ENCODE measurements at regions not wholly inside any gene's neighbourhood (a gene's known extent, or its start where the extent isn't known, plus 50 kb on each side); places are given as distances from the start of the nearest gene placed in this dataset.

DNA sequence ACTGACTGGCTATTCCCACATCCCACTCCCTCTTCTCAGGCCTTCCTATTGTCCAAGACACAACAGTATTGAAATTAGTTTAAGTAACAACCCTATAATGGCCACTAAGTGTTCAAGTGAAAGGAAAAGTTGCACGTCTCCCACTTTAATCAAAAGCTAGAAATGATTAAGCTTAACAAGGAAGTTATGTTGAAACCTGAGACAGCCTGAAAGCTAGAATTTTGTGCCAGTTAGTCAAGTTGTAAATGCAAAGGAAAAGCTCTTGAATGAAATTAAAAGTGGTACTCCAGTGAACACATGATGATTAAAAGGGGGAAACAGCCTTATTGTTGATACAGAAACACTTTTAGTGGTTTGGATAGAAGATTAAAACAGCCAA lies 332.7 kb downstream of the CASP12 start:
- H3K36me3 ChIP-seq, result no peaks in the 10 kb centered on the region
- no peak for DNase-seq
- 14 to 40% methylated on average over 1 of the region's 1 CpG for WGBS, 2 donors
- no peak overlapping the region for H3K27ac ChIP-seq
- intact Hi-C loops (cut with DNase I), result no loop called here
- no peak overlapping the region for H3K4me3 ChIP-seq
- no peaks in the 10 kb centered on the region for H3K4me1 ChIP-seq
- H3K27me3 ChIP-seq, result no peaks in the 10 kb centered on the region
- no peak for TF ChIP-seq POLR2AphosphoS5 (IDR thresholded peaks at IDR 0.05)
- TF ChIP-seq POLR2A (IDR thresholded peaks at IDR 0.05), result no peak
- TF ChIP-seq, protein P1, sequence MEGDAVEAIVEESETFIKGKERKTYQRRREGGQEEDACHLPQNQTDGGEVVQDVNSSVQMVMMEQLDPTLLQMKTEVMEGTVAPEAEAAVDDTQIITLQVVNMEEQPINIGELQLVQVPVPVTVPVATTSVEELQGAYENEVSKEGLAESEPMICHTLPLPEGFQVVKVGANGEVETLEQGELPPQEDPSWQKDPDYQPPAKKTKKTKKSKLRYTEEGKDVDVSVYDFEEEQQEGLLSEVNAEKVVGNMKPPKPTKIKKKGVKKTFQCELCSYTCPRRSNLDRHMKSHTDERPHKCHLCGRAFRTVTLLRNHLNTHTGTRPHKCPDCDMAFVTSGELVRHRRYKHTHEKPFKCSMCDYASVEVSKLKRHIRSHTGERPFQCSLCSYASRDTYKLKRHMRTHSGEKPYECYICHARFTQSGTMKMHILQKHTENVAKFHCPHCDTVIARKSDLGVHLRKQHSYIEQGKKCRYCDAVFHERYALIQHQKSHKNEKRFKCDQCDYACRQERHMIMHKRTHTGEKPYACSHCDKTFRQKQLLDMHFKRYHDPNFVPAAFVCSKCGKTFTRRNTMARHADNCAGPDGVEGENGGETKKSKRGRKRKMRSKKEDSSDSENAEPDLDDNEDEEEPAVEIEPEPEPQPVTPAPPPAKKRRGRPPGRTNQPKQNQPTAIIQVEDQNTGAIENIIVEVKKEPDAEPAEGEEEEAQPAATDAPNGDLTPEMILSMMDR (IDR thresholded peaks at IDR 0.05), result no peak
- TF ChIP-seq EP300 (IDR thresholded peaks at IDR 0.05), result no peak
- no peaks in the 10 kb centered on the region for H3K9me3 ChIP-seq

DNA sequence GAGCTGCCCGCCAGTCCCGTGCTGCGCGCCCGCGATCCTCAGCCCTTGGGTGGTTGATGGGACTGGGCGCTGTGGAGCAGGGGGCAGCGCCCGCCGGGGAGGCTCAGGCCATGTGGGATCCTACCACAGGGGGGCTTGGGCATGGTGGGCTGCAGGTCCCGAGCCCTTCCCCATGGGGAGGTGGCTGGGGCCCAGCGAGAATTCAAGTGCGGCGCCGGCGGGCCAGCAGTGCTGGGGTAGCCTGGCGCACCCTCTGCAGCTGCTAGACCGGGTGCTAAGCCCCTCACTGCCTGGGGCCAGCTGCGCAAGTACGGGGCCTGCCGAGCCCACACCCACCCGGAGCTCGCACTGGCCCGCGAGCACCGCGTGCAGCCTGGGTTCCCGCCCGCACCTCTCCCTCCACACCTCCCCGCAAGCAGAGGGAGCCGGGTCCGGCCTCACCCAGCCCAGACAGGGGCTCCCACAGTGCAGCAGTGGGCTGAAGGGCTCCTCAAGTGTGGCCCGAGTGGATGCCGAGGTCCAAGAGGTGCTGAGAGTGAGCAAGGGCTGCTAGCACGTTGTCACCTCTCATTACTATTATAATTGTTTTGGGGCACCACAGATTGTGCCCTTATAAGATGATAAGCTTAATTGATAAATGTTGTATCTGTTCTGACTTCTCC lies 333.2 kb downstream of the CASP12 start:
- no peaks in the 10 kb centered on the region for H3K9me3 ChIP-seq
- no peaks in the 10 kb centered on the region for H3K4me1 ChIP-seq
- no peak overlapping the region for H3K27ac ChIP-seq
- no peaks in the 10 kb centered on the region for H3K27me3 ChIP-seq
- no peak overlapping the region for H3K4me3 ChIP-seq
- WGBS, 2 donors, result 97% methylated on average over 35 of the region's 35 CpGs
- intact Hi-C loops (cut with DNase I), result no loop called here
- H3K36me3 ChIP-seq, result no peaks in the 10 kb centered on the region
- TF ChIP-seq POLR2A (IDR thresholded peaks at IDR 0.05), result no peak
- TF ChIP-seq EP300 (IDR thresholded peaks at IDR 0.05), result no peak
- TF ChIP-seq POLR2AphosphoS5 (IDR thresholded peaks at IDR 0.05), result no peak
- DNase-seq, result no peak

DNA sequence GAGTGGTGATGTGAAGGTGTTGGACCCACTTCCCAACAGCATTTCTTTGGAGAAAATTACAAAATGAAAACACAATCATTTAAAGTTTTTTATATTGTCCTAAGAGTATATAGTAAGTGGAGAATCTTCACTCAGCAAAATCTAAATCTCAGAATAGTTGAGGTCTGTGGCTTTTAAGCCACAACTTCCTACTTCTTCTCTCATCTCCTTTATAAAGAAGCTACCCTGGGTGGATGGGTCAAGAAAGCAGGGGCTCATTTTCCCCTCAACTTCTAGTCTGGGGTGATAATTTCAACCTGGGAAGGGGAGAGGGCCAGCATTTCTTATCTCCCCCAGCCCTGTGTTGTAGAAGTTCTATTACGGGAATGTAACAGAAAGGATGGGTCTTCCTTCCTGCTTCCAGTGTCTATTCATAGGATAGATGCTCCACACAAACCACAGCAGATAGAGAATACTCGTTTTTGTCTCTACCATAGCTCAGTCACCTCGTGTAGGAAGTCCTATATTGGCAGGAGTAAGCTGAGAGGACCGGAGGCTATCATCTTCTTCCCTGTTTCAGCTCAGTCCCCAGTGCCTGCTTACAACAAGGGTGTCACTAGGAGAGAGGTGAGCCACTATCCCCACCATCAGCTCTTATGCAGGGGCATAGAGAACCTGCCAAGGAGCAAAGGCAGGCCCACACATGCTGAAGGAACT lies 341.5 kb downstream of the CASP12 start:
- no peak for DNase-seq
- intact Hi-C loops (cut with DNase I), result no loop called here
- TF ChIP-seq POLR2A (IDR thresholded peaks at IDR 0.05) (no peak), POLR2AphosphoS5 (IDR thresholded peaks at IDR 0.05) (no peak), EP300 (IDR thresholded peaks at IDR 0.05) (no peak)
- TF ChIP-seq, protein P1 (IDR thresholded peaks at IDR 0.05), result no peak
- H3K4me3 ChIP-seq, result no peak overlapping the region
- H3K27me3 ChIP-seq, result no peaks in the 10 kb centered on the region
- no peaks in the 10 kb centered on the region for H3K36me3 ChIP-seq
- 45 to 56% methylated on average over 4 of the region's 4 CpGs for WGBS, 2 donors
- no peaks in the 10 kb centered on the region for H3K4me1 ChIP-seq
- H3K9me3 ChIP-seq, result no peaks in the 10 kb centered on the region
- H3K27ac ChIP-seq, result no peak overlapping the region

DNA sequence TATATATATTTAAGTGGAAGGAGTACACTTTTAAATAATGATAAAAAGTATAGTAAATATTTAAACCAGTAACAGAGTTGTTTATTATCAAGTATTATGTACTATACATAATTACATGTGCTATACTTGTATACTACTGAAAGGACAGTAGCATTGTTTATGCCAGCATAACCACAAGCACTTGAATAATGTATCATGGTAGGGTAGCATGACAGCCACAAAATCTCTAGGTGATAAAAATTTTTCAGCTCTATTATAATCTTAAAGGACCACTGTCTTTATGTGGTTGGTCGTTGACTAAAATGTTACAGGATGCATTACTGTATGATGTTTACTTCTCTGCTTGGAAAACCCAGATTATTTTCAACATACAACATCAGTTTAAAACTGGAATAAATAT lies 349.2 kb downstream of the CASP12 start:
- intact Hi-C loops (cut with DNase I), result no loop called here
- DNase-seq, result no peak
- no peak overlapping the region for H3K27ac ChIP-seq
- H3K36me3 ChIP-seq, result no peaks in the 10 kb centered on the region
- H3K4me3 ChIP-seq, result no peak overlapping the region
- no peaks in the 10 kb centered on the region for H3K9me3 ChIP-seq
- H3K27me3 ChIP-seq, result no peaks in the 10 kb centered on the region
- no peaks in the 10 kb centered on the region for H3K4me1 ChIP-seq
- TF ChIP-seq EP300 (IDR thresholded peaks at IDR 0.05) (no peak), POLR2AphosphoS5 (IDR thresholded peaks at IDR 0.05) (no peak), POLR2A (IDR thresholded peaks at IDR 0.05) (no peak)
- TF ChIP-seq, protein P1 (IDR thresholded peaks at IDR 0.05), result no peak
- 31 to 67% methylated on average over 1 of the region's 1 CpG for WGBS, 2 donors

DNA sequence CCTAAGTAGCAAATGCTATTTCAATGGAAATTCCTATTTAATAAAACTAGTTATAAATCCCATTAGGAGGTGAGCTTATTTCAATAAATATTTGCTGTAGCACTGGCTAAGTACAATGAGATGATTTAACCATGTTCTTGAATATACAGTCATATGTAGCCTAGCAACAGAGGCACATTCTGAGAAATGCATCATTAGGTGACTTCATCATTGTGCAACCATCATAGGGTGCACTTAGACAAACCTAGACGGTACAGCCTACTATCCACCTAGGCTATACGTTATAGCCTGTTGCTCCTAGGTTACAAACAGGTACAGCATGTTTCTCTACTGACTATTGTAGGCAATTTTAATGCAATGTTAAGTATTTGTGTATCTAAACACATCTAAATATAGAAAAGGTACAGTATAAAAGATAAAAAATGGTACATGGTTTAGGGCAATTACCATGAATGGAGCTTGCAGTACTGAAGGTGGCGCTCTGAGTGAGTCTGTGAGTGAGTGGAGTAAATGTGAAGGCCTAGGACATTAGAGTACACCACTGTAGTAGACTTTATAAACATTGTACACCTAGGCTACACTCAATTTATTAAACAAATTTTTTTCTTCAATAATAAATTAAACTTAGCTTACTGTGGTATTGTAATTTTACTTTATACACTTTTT lies 350.1 kb downstream of the CASP12 start:
- Histone ChIP-seq H3K4me1 (no peaks in the 10 kb centered on the region), H3K27me3 (no peaks in the 10 kb centered on the region), H3K36me3 (no peaks in the 10 kb centered on the region), H3K27ac (no peak overlapping the region), H3K4me3 (no peak overlapping the region), H3K9me3 (no peaks in the 10 kb centered on the region)
- WGBS, 2 donors, result 86 to 92% methylated on average over 3 of the region's 3 CpGs
- intact Hi-C loops (cut with DNase I), result no loop called here
- DNase-seq, result no peak
- no peak for TF ChIP-seq POLR2A (IDR thresholded peaks at IDR 0.05)
- TF ChIP-seq, protein P1 (IDR thresholded peaks at IDR 0.05), result no peak
- no peak for TF ChIP-seq POLR2AphosphoS5 (IDR thresholded peaks at IDR 0.05)
- TF ChIP-seq EP300 (IDR thresholded peaks at IDR 0.05), result no peak
